Peyer's patch (tissue), 4 donors: ENCODE measurements at regions not wholly inside any gene's neighbourhood (a gene's known extent, or its start where the extent isn't known, plus 50 kb on each side); places are given as distances from the start of the nearest gene placed in this dataset.

ENCODE experiments used
- DNase-seq, 3 donors: peaks; one replicate each; pipeline ENCODE4 v3.0.0-alpha.2; 2017 to 2019
- H3K27ac ChIP-seq, 4 donors: fragments of 200-600 bp; sonication (generic); one replicate each; pipeline ENCODE4 v1.5.1; 2016 to 2019
- H3K27me3 ChIP-seq, 2 donors: fragments of 200-600 bp; sonication (generic); one replicate each; pipeline ENCODE4 v1.5.1; 2019
- H3K36me3 ChIP-seq, 3 donors: fragments of 200-600 bp; sonication (generic); one replicate each; pipeline ENCODE4 v1.5.1; 2016 to 2019
- H3K4me1 ChIP-seq, 4 donors: fragments of 200-600 bp; sonication (generic); one replicate each; pipeline ENCODE4 v1.5.1; 2016 to 2019
- H3K4me3 ChIP-seq, 4 donors: fragments of 200-600 bp; sonication (generic); 1 replicate in 3 of 4; 2 replicates in 1 of 4; pipeline ENCODE4 v1.5.1; 2016 to 2019; ENCODE audit warnings: mild to moderate bottlenecking in 1 of 4
- H3K9me3 ChIP-seq, 4 donors: fragments of 200-600 bp; sonication (generic); one replicate each; pipeline ENCODE4 v1.5.1; 2016 to 2019; ENCODE audit warnings: mild to moderate bottlenecking in 1 of 4
- CTCF ChIP-seq, 6 experiments: fragments of 450-650 bp in 4 of 6; fragments of 200-600 bp in 2 of 6; sonication (generic) in 1 of 6; IDR thresholded peaks; one replicate each; pipeline ENCODE4 v1.5.1; 2017 to 2019; ENCODE audit warnings: antibody characterized with exemption in 6 of 6, mild to moderate bottlenecking in 3 of 6, moderate library complexity in 1 of 6
- POLR2A ChIP-seq, 2 donors: fragments of 450-650 bp; IDR thresholded peaks; one replicate each; pipeline ENCODE4 v1.5.1; 2017; ENCODE audit warnings: antibody characterized with exemption in 2 of 2, mild to moderate bottlenecking in 2 of 2, moderate library complexity in 2 of 2

DNA sequence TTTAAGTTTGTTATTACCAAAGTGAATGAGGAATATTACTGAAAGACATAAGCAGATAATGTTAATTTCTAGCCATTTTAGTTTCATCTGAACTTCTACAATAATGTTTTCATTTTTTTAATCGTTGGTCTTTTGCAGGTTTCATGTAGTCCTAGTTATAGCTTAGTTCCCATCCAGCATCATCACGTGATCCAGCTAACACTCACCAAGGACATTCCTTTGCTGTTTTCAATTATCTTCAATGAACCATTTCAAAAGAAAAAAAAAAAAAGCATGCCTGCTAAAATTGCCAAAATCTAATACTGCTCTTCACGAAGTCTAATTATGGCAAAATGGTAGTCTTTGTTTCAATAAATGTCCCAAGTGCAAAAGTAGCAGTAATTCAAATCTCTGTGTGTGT is 187.7 kb upstream of the ATXN7L3B start:
- H3K9me3 ChIP-seq = no peaks in the 10 kb centered on the region

DNA sequence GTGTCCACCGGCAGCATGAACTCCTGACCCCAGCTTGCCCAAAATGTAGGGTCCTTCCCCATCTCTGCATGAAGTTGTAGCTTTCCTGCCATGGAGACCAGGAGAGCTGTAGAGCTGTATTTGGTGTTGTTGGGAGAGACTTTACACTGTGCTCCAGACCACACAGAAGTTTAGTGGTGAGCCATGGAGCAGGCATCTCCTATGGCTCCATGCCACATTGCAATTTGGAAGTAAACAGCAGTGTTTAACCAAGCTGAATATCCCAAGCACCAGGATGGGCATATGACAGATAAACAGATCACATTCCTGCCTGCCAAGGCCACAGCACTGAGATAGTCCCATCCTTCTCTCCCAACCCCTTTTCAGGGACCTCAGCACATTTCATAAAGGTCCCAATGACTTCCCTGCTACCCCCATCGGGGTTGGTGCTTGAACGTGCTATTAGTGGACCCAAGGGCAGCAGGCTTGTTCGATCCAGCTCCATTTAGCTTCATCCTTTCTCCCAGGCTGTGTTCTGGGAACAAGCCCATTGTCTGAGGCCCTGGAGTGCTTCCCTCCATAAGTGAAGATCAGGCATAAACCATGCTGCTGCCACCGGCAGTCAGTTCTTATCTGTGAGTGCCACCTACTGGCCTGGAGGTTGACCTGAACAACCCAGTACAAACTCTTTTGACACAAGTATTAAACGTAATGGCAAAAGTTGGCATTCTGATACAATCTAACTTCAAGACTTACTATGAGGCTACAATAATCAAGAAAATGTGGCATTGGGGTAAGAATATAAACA is 172.3 kb upstream of the ATXN7L3B start:
- Histone ChIP-seq H3K27me3 (no peaks in the 10 kb centered on the region), H3K9me3 (no peaks in the 10 kb centered on the region), H3K36me3 (no peaks in the 10 kb centered on the region), H3K4me3 (no peak overlapping the region), H3K4me1 (no peaks in the 10 kb centered on the region), H3K27ac (no peak overlapping the region)
- TF ChIP-seq CTCF (IDR thresholded peaks at IDR 0.05) (peak in 3 of 6 experiments; percentile 18 to 25 (median 24)), POLR2A (IDR thresholded peaks at IDR 0.05) (no peak)
- DNase-seq = no peak

More for the DNA sequence above, 187.7 kb upstream of the ATXN7L3B start:
- H3K36me3 ChIP-seq = no peaks in the 10 kb centered on the region
- no peak for DNase-seq
- no peaks in the 10 kb centered on the region for H3K4me1 ChIP-seq
- no peak overlapping the region for H3K27ac ChIP-seq
- H3K27me3 ChIP-seq = no peaks in the 10 kb centered on the region
- no peak overlapping the region for H3K4me3 ChIP-seq
- TF ChIP-seq CTCF (IDR thresholded peaks at IDR 0.05) (no peak), POLR2A (IDR thresholded peaks at IDR 0.05) (no peak)

DNA sequence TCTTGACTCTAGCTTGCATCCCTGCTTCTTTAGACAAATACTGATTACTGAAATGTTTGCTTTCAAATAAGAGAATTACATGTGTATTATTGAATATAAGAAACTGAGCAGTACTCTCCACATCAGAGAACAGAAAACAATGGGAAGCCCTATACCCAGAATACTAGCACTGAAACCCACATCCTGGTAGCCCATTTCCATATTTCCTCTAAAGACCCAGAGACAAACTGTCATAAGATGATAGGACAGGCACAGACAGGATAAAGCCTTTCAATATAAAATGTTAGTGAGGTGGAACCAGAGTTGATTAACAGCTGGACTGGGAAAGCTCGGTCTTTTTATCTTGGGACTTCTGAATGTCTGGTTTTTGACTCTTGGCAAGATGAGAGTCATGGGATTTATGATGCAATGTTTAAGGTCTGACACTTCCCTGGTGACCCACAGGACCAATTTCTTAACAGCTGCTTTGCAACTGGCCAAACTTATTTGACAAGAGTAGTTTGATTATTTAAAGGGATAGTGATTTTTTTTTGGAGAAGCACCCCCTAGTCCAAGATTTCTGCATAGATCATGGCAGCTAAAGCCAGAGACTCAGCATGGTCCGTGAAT is 166.9 kb upstream of the ATXN7L3B start:
- no peaks in the 10 kb centered on the region for H3K4me1 ChIP-seq
- H3K36me3 ChIP-seq = no peaks in the 10 kb centered on the region
- H3K27me3 ChIP-seq = no peaks in the 10 kb centered on the region
- no peaks in the 10 kb centered on the region for H3K9me3 ChIP-seq
- TF ChIP-seq POLR2A (IDR thresholded peaks at IDR 0.05) = no peak
- H3K27ac ChIP-seq = no peak overlapping the region
- H3K4me3 ChIP-seq = no peak overlapping the region
- no peak for DNase-seq

DNA sequence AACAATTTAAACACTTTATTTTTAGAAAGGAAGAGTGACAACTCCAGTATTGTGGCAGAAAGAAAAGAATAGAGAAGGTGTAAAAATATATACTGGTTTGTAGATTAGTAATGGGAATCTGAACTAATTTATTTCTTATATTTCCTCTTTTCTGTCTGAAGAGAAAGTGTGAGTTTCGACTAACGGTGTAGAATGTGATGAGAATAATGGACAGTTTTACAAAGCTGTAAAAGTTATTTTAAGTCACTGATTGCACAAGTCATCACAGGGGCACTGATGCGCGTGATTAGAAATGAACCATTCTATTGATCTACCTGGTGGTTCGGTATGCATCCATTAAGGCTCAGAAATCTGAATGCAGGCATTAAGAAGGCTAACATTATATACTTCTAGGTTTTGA is 158.5 kb upstream of the ATXN7L3B start:
- no peaks in the 10 kb centered on the region for H3K36me3 ChIP-seq
- no peaks in the 10 kb centered on the region for H3K9me3 ChIP-seq
- H3K4me1 ChIP-seq = no peaks in the 10 kb centered on the region
- H3K4me3 ChIP-seq = no peak overlapping the region
- no peak for DNase-seq
- TF ChIP-seq POLR2A (IDR thresholded peaks at IDR 0.05) = no peak
- no peak for TF ChIP-seq CTCF (IDR thresholded peaks at IDR 0.05)
- no peaks in the 10 kb centered on the region for H3K27me3 ChIP-seq
- H3K27ac ChIP-seq = no peak overlapping the region

DNA sequence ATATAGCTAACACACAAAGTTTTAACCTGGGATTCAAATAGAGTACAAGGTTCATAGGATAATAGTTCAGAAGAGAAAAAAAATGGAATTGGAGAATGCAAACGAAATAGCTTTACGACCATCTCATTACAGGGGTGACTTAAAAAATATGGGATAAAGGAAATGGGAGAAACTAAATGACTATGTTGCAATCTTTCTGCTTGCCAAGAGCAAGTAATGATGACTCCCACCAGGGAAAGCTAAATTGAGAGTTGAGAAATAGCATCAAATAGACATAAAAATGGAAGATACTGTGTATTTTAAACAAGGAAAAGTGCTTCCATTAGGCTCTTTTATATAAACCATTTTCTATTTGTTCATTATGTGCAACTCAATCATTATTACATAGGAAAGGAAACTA is 155.7 kb upstream of the ATXN7L3B start:
- Histone ChIP-seq H3K27ac (no peak overlapping the region), H3K9me3 (no peaks in the 10 kb centered on the region), H3K4me1 (no peaks in the 10 kb centered on the region), H3K4me3 (no peak overlapping the region), H3K27me3 (no peaks in the 10 kb centered on the region), H3K36me3 (no peaks in the 10 kb centered on the region)
- no peak for DNase-seq
- TF ChIP-seq CTCF (IDR thresholded peaks at IDR 0.05) (no peak), POLR2A (IDR thresholded peaks at IDR 0.05) (no peak)

- no peaks in the 10 kb centered on the region for H3K9me3 ChIP-seq
- H3K4me1 ChIP-seq = no peaks in the 10 kb centered on the region
- TF ChIP-seq CTCF (IDR thresholded peaks at IDR 0.05) (no peak), POLR2A (IDR thresholded peaks at IDR 0.05) (no peak)
- H3K36me3 ChIP-seq = no peaks in the 10 kb centered on the region
- no peak overlapping the region for H3K4me3 ChIP-seq
- no peak overlapping the region for H3K27ac ChIP-seq
- H3K27me3 ChIP-seq = no peaks in the 10 kb centered on the region
- DNase-seq = no peak
Measured at GRCh38 chr12:74382983-74383382, 154.7 kb upstream of the ATXN7L3B start.
